Kidney (tissue), 13 donors: ENCODE measurements at regions not wholly inside any gene's neighbourhood (a gene's known extent, or its start where the extent isn't known, plus 50 kb on each side); places are given as distances from the start of the nearest gene placed in this dataset.

ENCODE experiments used
- DNase-seq, 5 donors: peaks; one replicate each; pipeline ENCODE4 v3.0.0-alpha.2; 2013 to 2020
- FAIRE-seq: peaks from 2 replicates; lab custom pipeline; 2012; peaks lifted over from hg19 to GRCh38; lab: Jason Lieb, UNC
- H3K27ac ChIP-seq, 2 donors: one replicate each; pipeline ENCODE4 v1.7.0; 2013; ENCODE audit warnings: low read depth in 2 of 2, low read length in 2 of 2, inconsistent platforms in 1 of 2
- H3K27me3 ChIP-seq: one replicate; pipeline ENCODE4 v1.7.1; 2013; ENCODE audit warnings: low read length, inconsistent platforms; ENCODE audit not compliant: control insufficient read depth, insufficient read depth
- H3K36me3 ChIP-seq, 3 donors: one replicate each; pipeline versions ENCODE4 v1.7.0 to v1.7.1; 2013; ENCODE audit warnings: low read length in 3 of 3, control low read depth in 1 of 3, inconsistent platforms in 1 of 3; ENCODE audit not compliant: insufficient read depth in 3 of 3, control insufficient read depth in 2 of 3
- H3K4me1 ChIP-seq, 3 donors: one replicate each; pipeline versions ENCODE4 v1.7.0 to v1.7.1; 2013; ENCODE audit warnings: low read length in 3 of 3, inconsistent platforms in 1 of 3, low read depth in 1 of 3; ENCODE audit not compliant: control insufficient read depth in 2 of 3, insufficient read depth in 2 of 3
- H3K4me3 ChIP-seq, 3 donors: one replicate each; pipeline versions ENCODE4 v1.7.0 to v1.8.1; 2013; ENCODE audit warnings: low read length in 3 of 3, control low read depth in 1 of 3, inconsistent platforms in 1 of 3
- H3K9ac ChIP-seq, 3 donors: one replicate each; pipeline versions ENCODE4 v1.7.0 to v1.7.1; 2013; ENCODE audit warnings: low read length in 3 of 3, control low read depth in 1 of 3, inconsistent platforms in 1 of 3
- H3K9me3 ChIP-seq, 3 donors: one replicate each; pipeline versions ENCODE4 v1.7.0 to v1.7.1; 2013; ENCODE audit warnings: low read length in 3 of 3, control low read depth in 1 of 3, inconsistent platforms in 1 of 3; ENCODE audit not compliant: control insufficient read depth in 2 of 3, insufficient read depth in 1 of 3
- CTCF ChIP-seq: IDR thresholded peaks from 3 replicates; pipeline ENCODE4 v1.5.1; 2012; ENCODE audit warnings: mild to moderate bottlenecking, moderate library complexity, borderline replicate concordance; ENCODE audit not compliant: insufficient read depth; ENCODE audit errors: extremely low read depth
- intact Hi-C: fragments of 100-400 bp; cut with DNase I; formaldehyde crosslinking; loops from one replicate; pipeline ENCODE4 v1.11.1; 2022
- donor health status: control.
- donor health status: control.
- donor health status: control.
- donor health status: control.
- donor health status: control.
- donor health status: DM: yes; HTN: yes; CAD: no.
- donor health status: Normal renal cell carcinoma (clear cell type).

DNA sequence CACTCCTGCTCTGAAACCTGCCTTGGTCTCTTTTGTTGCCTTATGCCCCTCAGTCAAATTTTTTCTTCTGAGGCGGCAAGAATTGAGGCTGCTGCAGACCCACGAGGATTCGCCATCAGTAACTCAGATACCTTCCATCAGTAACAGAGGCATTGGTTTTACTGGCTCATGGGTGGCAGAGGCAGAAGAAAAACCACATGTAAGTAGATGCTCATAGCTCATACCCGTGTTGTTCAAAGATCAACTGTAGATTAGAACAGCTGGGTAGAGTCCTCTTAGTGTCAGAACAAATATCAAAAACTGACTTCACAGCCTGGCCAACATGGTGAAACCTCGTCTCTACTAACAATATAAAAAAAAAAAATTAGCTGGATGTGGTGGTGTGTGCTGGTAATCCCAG lies 598.0 kb upstream of the SOX11 start:
- FAIRE-seq, result no peak
- Histone ChIP-seq H3K4me3 (no peak overlapping the region), H3K4me1 (no peaks in the 10 kb centered on the region), H3K36me3 (no peaks in the 10 kb centered on the region), H3K9ac (no peak overlapping the region), H3K27ac (no peak overlapping the region), H3K27me3 (no peaks in the 10 kb centered on the region), H3K9me3 (no peaks in the 10 kb centered on the region)
- intact Hi-C loops, result no loop called here
- TF ChIP-seq CTCF, result no peak
- DNase-seq, result no peak

- DNase-seq (no peak), FAIRE-seq (no peak)
- intact Hi-C loops, result no loop called here
- Histone ChIP-seq H3K36me3 (no peaks in the 10 kb centered on the region), H3K27me3 (no peaks in the 10 kb centered on the region), H3K4me1 (no peaks in the 10 kb centered on the region), H3K4me3 (no peak overlapping the region), H3K9ac (no peak overlapping the region), H3K9me3 (peaks cover 0 to 2% (median 0%) of the 10 kb centered on the region in 3 donors), H3K27ac (no peak overlapping the region)
- TF ChIP-seq CTCF, result no peak
Measured at GRCh38 chr2:5098286-5098685, 593.9 kb upstream of the SOX11 start.

DNA sequence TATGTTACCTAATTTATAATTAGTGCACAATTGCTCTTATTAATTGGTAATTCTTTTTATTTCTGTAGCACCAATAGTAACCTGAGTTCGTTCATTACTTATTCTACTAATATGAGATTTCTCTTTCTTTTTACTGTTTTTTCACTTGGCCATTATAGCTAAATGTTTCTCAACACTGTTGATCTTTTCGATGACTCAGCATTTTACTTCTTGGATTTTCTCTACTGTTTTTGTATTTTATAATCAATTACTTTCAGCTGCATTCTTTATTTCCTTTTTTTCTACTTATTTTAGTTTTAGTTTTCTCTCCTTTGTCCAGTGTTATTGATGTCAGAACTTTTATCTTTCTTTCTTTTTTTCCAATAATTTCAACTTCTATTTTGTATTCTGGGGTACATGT lies 589.4 kb upstream of the SOX11 start:
- H3K4me1 ChIP-seq, result no peaks in the 10 kb centered on the region
- no peak overlapping the region for H3K9ac ChIP-seq
- DNase-seq (no peak), FAIRE-seq (peak; percentile 3)
- H3K36me3 ChIP-seq, result no peaks in the 10 kb centered on the region
- intact Hi-C loops, result no loop called here
- no peaks in the 10 kb centered on the region for H3K27me3 ChIP-seq
- H3K27ac ChIP-seq, result no peak overlapping the region
- TF ChIP-seq CTCF, result no peak
- H3K9me3 ChIP-seq, result peaks cover 0 to 6% (median 0%) of the 10 kb centered on the region in 3 donors
- no peak overlapping the region for H3K4me3 ChIP-seq

DNA sequence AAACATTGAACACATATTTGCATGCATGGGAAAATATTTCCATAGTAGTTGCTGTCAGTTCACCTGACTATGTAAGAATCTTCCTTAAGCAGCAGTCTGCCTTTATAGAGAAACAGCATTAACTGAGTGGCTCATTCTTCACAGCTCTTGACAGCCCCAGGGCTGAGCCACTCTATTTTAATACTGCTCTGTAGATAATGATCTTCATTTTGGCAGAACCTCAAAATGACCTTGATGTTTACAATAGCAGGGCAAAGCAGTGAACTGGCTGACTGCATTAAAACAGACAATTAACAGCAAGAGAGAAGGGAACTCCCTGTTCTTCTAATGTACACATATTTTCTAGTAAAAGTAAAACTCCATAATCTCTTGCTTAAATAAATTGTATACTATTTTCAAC lies 580.6 kb upstream of the SOX11 start:
- no peak for TF ChIP-seq CTCF
- H3K36me3 ChIP-seq, result no peaks in the 10 kb centered on the region
- no peaks in the 10 kb centered on the region for H3K27me3 ChIP-seq
- intact Hi-C loops, result no loop called here
- no peaks in the 10 kb centered on the region for H3K4me1 ChIP-seq
- FAIRE-seq, result no peak
- peak in 2 of 5 donors; percentile 48 to 64 for DNase-seq
- no peak overlapping the region for H3K4me3 ChIP-seq
- no peak overlapping the region for H3K9ac ChIP-seq
- H3K27ac ChIP-seq, result no peak overlapping the region
- H3K9me3 ChIP-seq, result peaks cover 0 to 31% (median 3%) of the 10 kb centered on the region in 3 donors
